GM23338 (cell line): ENCODE measurements at regions not wholly inside any gene's neighbourhood (a gene's known extent, or its start where the extent isn't known, plus 50 kb on each side); places are given as distances from the start of the nearest gene placed in this dataset.

Experiments
- CREB1 ChIP-seq: fragments of 250-450 bp; sonication (Bioruptor Pico); IDR thresholded peaks from 2 replicates; pipeline ENCODE4 v1.5.0; 2020; ENCODE audit warnings: low read depth, mild to moderate bottlenecking, moderate library complexity
- EZH2 ChIP-seq: fragments of 200-600 bp; sonication (generic); IDR thresholded peaks from one replicate; pipeline ENCODE4 v1.8.0; 2017; ENCODE audit warnings: antibody characterized with exemption, mild to moderate bottlenecking, low read depth; ENCODE audit not compliant: unreplicated experiment
- EZH2phosphoT487 ChIP-seq: fragments of 200-600 bp; sonication (generic); IDR thresholded peaks from one replicate; pipeline ENCODE4 v1.8.1; 2018; ENCODE audit warnings: antibody characterized with exemption; ENCODE audit not compliant: unreplicated experiment
- POLR2AphosphoS5 ChIP-seq: IDR thresholded peaks from 2 replicates; pipeline ENCODE4 v1.6.1; 2016; ENCODE audit warnings: antibody characterized with exemption, low read depth
- ZNF331 ChIP-seq: fragments of 250-450 bp; sonication (Bioruptor Pico); IDR thresholded peaks from 2 replicates; pipeline ENCODE4 v1.5.0; 2020; ENCODE audit warnings: low read depth, mild to moderate bottlenecking, moderate library complexity
- TF ChIP-seq, protein P1 (sequence below), 2 experiments: fragments of 200-600 bp in 1 of 2; sonication (generic) in 1 of 2; conservative IDR thresholded peaks; 2 replicates each; pipeline versions ENCODE4 v1.5.1 to v1.6.1; 2016 to 2017; ENCODE audit warnings: antibody characterized with exemption in 2 of 2, low read depth in 2 of 2, mild to moderate bottlenecking in 2 of 2, moderate library complexity in 1 of 2
- TF ChIP-seq, protein P2 (sequence below): IDR thresholded peaks from one replicate; pipeline ENCODE4 v1.6.1; 2018; ENCODE audit warnings: antibody characterized with exemption; ENCODE audit not compliant: unreplicated experiment

DNA sequence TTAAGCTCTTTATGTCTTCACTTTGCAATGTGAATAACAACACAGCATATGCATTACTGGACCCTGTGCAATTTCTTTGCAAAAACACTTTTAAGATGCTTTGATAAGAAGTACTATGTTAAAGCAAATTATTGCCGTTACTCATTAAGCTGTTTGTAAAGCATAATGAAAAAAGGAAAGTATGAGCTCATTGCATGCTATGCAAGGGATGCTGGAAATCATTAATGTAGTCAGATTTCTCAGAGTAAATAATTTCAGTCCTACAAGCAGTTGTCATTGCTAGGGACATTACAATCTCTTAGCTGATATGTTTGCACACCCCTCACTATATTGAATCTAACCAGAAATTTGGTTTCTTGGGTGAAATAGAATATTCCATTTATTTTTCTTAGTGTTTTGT is 982.5 kb upstream of the ADGRL2 start:
- TF ChIP-seq, protein P1, sequence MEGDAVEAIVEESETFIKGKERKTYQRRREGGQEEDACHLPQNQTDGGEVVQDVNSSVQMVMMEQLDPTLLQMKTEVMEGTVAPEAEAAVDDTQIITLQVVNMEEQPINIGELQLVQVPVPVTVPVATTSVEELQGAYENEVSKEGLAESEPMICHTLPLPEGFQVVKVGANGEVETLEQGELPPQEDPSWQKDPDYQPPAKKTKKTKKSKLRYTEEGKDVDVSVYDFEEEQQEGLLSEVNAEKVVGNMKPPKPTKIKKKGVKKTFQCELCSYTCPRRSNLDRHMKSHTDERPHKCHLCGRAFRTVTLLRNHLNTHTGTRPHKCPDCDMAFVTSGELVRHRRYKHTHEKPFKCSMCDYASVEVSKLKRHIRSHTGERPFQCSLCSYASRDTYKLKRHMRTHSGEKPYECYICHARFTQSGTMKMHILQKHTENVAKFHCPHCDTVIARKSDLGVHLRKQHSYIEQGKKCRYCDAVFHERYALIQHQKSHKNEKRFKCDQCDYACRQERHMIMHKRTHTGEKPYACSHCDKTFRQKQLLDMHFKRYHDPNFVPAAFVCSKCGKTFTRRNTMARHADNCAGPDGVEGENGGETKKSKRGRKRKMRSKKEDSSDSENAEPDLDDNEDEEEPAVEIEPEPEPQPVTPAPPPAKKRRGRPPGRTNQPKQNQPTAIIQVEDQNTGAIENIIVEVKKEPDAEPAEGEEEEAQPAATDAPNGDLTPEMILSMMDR (conservative IDR thresholded peaks at IDR 0.05; ENCODE audit: low read depth in 2 of 2): no peak
- TF ChIP-seq, protein P2, sequence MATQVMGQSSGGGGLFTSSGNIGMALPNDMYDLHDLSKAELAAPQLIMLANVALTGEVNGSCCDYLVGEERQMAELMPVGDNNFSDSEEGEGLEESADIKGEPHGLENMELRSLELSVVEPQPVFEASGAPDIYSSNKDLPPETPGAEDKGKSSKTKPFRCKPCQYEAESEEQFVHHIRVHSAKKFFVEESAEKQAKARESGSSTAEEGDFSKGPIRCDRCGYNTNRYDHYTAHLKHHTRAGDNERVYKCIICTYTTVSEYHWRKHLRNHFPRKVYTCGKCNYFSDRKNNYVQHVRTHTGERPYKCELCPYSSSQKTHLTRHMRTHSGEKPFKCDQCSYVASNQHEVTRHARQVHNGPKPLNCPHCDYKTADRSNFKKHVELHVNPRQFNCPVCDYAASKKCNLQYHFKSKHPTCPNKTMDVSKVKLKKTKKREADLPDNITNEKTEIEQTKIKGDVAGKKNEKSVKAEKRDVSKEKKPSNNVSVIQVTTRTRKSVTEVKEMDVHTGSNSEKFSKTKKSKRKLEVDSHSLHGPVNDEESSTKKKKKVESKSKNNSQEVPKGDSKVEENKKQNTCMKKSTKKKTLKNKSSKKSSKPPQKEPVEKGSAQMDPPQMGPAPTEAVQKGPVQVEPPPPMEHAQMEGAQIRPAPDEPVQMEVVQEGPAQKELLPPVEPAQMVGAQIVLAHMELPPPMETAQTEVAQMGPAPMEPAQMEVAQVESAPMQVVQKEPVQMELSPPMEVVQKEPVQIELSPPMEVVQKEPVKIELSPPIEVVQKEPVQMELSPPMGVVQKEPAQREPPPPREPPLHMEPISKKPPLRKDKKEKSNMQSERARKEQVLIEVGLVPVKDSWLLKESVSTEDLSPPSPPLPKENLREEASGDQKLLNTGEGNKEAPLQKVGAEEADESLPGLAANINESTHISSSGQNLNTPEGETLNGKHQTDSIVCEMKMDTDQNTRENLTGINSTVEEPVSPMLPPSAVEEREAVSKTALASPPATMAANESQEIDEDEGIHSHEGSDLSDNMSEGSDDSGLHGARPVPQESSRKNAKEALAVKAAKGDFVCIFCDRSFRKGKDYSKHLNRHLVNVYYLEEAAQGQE: no peak
- no peak for TF ChIP-seq ZNF331 (CRISPR knock-in tag)
- TF ChIP-seq EZH2phosphoT487: no peak
- no peak for TF ChIP-seq POLR2AphosphoS5
- no peak for TF ChIP-seq EZH2
- no peak for TF ChIP-seq CREB1 (CRISPR knock-in tag)
